Stromal cell of bone marrow (primary cell): ENCODE measurements at regions not wholly inside any gene's neighbourhood (a gene's known extent, or its start where the extent isn't known, plus 50 kb on each side); places are given as distances from the start of the nearest gene placed in this dataset.
A peak's percentile ranks its signal among the peaks of the same experiment; 100 is the strongest.

Source experiments
- DNase-seq: peaks from one replicate; pipeline ENCODE4 v3.0.0-alpha.2; 2012; ENCODE audit warnings: low read depth

DNA sequence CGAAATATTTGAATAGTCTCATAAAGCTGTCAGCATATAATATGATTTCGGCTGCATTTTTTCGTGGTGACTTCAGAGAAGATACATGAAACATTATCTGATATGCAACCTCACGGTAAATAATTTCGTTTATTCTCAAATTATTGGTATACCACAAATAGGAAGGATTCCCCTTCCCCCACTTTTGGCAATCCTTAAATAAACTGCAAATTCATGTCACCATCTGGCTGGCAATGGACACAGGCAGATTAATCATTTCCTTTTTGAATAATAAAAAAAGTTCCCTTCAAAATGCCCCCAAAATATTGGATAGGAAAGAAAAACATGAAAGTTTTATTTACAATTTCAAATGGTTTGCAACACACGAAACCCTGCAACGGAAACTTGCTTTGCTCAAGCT lies 234.5 kb upstream of the MEOX2 start:
- no peak for DNase-seq

GRCh38 chr7:15916681-15917380 lies 230.3 kb upstream of the MEOX2 start:
- peak; percentile 25 for DNase-seq

GRCh38 chr7:15915686-15916293 lies 229.3 kb upstream of the MEOX2 start:
- no peak for DNase-seq

GRCh38 chr7:15914611-15915010 lies 228.1 kb upstream of the MEOX2 start:
- DNase-seq = no peak

- DNase-seq = no peak
Measured at GRCh38 chr7:15906436-15906835, 220.0 kb upstream of the MEOX2 start.

GRCh38 chr7:15905251-15906040 lies 219.0 kb upstream of the MEOX2 start:
- DNase-seq = no peak

DNA sequence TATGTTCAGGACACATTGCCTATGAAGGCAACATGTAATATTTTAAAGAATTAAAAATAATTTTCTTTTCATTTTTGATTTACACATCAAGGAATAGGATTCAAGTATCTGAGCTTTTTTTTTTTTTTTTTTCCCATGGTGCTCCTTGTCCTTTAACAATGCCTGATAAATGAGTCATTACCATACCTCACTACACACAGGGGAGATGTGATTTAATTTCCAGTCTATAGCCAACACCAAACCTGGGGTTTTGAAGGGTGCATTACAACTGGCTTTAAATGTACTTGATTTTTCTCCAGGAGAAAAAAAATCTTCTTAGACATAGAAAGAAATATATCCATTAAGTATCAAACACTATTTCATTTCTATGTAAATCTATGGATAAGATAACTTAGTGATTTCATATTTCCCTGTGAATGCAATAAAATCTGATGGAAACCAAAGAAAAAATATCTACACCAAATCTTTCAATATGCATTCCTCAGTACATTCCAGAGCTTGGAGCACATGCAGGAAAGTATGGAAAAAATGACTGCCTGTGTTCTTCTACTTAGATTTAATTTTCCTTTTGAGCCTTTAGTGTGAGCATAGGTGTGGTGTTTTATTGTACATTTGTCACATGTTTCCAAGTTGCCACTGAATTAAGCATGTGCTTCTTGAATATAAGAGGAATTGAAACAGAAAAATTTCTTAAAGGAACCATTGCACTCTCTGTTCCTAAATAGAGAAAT lies 204.8 kb upstream of the MEOX2 start:
- DNase-seq = no peak

DNA sequence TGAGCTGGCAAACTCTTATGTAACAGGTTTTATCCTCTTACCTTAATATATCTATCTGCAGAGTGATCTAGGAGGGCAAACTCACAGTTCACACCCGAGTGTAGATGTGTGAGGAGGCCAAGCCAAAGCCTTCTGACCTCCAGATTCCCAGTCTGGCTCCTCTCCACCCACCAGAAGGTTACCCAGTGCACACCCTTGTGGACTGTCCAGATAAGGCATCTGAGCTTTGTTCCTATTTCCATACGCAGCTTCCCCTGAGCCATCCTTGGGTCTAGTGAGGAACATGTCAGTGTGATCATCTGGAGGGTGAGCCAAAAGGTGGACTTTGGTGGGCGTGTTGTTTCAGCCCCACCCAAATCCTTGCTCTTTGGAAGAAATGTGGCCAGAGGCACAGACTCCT lies 203.0 kb upstream of the MEOX2 start:
- no peak for DNase-seq

DNA sequence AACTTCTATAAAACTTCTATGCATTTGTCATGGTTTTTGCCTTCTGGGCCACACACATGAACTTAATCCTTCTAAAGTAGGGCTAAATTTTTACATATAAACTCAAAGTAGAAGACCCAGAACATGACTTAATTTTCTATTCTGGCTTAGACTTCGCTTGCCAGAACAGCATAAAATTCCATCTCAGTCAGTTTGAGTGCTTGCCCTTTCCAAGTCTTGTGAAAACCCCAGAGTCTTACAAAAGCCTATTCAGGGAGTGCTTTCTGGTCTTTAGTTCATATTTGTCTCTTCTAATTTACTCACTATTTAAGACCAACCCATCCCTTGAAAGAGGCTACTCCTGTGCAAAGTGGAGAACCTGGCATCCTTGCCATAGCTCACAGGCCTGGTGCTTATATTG lies 201.6 kb upstream of the MEOX2 start:
- DNase-seq = no peak

GRCh38 chr7:15886626-15887025 lies 200.1 kb upstream of the MEOX2 start:
- no peak for DNase-seq

GRCh38 chr7:15885678-15886077 lies 199.2 kb upstream of the MEOX2 start:
- no peak for DNase-seq

DNA sequence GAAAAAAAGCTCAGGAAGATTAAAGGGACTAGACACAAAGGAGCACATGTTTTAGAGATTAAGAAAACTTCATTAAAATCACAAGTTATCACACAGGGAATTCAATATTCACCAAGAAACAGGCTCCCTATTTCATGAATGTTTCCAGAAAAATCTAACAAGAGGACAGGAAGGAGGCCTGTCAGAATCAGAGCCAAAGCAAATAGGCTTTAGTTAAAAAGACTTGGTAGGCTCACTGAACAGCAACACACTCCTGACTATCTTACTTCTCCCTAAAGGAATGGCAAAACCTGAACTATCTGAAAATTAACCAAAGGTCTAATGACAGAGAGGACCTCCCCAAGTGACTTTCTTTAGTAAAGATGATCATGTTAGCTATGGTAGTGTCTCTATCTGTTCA lies 188.3 kb upstream of the MEOX2 start:
- no peak for DNase-seq

DNA sequence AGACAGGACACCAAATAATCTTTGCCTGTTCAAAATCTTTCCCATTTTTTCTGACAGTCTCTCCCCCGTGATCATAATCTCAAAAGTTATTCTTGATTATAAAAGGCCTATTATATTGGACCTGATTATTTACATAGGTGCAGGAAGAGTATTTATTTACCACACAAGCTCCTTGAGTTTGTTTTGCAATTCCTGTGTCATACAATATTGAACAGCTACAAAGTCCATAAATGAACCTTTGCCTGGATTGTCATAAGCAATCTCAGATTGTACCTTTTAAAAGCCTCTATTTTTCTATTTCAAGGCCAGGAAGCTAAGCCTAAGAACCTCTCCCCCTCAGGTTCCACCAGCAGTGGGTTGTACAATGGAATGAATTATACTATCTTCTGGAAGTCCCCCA lies 183.9 kb upstream of the MEOX2 start:
- DNase-seq = no peak

DNA sequence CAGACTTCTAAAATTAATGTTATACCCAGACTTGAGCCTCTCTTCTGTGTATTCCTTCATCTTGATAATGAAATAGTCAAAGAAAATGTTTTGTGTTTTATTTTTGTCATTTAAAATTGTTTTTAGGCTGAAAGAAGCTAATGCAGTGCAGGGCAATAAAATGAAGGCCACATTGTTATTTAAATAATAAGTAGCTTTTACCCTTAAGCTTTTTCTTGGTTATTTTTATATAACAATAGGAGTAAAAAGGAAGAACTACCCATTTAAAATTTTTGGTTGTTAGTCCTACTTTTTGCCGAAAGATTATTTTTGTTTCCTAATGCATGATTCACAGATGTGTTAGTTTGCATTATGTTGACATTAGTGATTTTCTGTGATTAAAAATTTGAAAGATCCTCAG lies 181.0 kb upstream of the MEOX2 start:
- no peak for DNase-seq

GRCh38 chr7:15866753-15867152 lies 180.3 kb upstream of the MEOX2 start:
- no peak for DNase-seq

- no peak for DNase-seq
Measured at GRCh38 chr7:15864626-15864991, 178.1 kb upstream of the MEOX2 start.

- no peak for DNase-seq
Measured at GRCh38 chr7:15863951-15864625, 177.6 kb upstream of the MEOX2 start.

DNA sequence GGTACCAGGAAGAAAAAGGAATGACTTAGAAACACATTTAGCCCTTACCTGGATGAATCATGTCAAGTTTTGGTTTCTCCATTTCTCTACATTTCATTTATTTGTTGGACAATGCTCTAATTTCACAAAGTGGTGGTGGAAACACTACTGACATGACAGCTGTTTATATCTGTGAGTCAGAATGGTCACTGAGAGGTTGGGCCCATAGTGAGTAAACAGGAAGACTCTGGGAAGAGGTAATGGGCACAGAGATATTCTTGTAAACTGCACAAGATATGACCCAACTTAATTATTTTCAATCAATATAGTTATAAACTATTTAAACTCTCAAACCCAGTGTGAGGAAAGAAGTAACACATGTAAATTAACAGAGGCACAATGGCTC lies 176.3 kb upstream of the MEOX2 start:
- DNase-seq = no peak

- no peak for DNase-seq
Measured at GRCh38 chr7:15862016-15862780, 175.7 kb upstream of the MEOX2 start.

- DNase-seq = no peak
Measured at GRCh38 chr7:15860264-15860949, 173.9 kb upstream of the MEOX2 start.

- no peak for DNase-seq
Measured at GRCh38 chr7:15857026-15857425, 170.5 kb upstream of the MEOX2 start.
